HepG2 (cell line): ENCODE measurements at regions not wholly inside any gene's neighbourhood (a gene's known extent, or its start where the extent isn't known, plus 50 kb on each side); places are given as distances from the start of the nearest gene placed in this dataset.

Source experiments
- IRX3 ChIP-seq: sonication (generic); formaldehyde crosslinking; IDR thresholded peaks from 2 replicates; pipeline ENCODE4 v1.8.1; 2023; ENCODE audit warnings: mild to moderate bottlenecking, low read depth, missing genetic modification reagents, borderline replicate concordance
- JUN ChIP-seq: sonication (generic); formaldehyde crosslinking; IDR thresholded peaks from 2 replicates; pipeline ENCODE4 v1.4.0; 2020; ENCODE audit warnings: mild to moderate bottlenecking, missing genetic modification reagents
- SATB2 ChIP-seq: sonication (generic); formaldehyde crosslinking; IDR thresholded peaks from 2 replicates; pipeline ENCODE4 v1.5.0; 2020; ENCODE audit warnings: missing genetic modification reagents
- TEAD2 ChIP-seq: sonication (generic); formaldehyde crosslinking; IDR thresholded peaks from 2 replicates; pipeline ENCODE4 v1.9.0; 2021; ENCODE audit warnings: missing genetic modification reagents
- TF ChIP-seq, protein P1 (sequence below): sonication (generic); formaldehyde crosslinking; IDR thresholded peaks from 2 replicates; pipeline ENCODE4 v1.4.0; 2020; ENCODE audit warnings: mild to moderate bottlenecking, missing genetic modification reagents
- TF ChIP-seq, protein P2 (sequence below): sonication (generic); formaldehyde crosslinking; IDR thresholded peaks from 2 replicates; pipeline ENCODE4 v1.5.0; 2020; ENCODE audit warnings: mild to moderate bottlenecking, missing genetic modification reagents, moderate library complexity

DNA sequence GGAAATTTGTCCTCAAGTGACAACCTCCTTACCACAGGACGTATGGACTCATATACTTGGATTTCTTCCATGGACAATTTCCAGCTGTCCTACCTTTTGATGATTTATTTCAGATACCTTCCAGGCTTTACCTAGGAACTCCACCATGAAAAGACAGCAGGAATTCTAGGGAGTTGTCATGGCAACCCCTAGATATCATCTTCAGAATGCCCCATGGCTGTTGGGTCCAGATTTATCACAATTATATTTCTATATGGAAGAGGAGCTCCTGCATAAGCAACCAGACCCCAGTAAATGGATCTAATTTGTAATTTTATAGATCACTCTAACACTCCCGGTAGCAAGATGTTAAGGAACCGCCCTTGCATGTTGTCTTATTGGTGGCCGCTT lies 102.3 kb upstream of the ZNF521 start:
- TF ChIP-seq, protein P1, sequence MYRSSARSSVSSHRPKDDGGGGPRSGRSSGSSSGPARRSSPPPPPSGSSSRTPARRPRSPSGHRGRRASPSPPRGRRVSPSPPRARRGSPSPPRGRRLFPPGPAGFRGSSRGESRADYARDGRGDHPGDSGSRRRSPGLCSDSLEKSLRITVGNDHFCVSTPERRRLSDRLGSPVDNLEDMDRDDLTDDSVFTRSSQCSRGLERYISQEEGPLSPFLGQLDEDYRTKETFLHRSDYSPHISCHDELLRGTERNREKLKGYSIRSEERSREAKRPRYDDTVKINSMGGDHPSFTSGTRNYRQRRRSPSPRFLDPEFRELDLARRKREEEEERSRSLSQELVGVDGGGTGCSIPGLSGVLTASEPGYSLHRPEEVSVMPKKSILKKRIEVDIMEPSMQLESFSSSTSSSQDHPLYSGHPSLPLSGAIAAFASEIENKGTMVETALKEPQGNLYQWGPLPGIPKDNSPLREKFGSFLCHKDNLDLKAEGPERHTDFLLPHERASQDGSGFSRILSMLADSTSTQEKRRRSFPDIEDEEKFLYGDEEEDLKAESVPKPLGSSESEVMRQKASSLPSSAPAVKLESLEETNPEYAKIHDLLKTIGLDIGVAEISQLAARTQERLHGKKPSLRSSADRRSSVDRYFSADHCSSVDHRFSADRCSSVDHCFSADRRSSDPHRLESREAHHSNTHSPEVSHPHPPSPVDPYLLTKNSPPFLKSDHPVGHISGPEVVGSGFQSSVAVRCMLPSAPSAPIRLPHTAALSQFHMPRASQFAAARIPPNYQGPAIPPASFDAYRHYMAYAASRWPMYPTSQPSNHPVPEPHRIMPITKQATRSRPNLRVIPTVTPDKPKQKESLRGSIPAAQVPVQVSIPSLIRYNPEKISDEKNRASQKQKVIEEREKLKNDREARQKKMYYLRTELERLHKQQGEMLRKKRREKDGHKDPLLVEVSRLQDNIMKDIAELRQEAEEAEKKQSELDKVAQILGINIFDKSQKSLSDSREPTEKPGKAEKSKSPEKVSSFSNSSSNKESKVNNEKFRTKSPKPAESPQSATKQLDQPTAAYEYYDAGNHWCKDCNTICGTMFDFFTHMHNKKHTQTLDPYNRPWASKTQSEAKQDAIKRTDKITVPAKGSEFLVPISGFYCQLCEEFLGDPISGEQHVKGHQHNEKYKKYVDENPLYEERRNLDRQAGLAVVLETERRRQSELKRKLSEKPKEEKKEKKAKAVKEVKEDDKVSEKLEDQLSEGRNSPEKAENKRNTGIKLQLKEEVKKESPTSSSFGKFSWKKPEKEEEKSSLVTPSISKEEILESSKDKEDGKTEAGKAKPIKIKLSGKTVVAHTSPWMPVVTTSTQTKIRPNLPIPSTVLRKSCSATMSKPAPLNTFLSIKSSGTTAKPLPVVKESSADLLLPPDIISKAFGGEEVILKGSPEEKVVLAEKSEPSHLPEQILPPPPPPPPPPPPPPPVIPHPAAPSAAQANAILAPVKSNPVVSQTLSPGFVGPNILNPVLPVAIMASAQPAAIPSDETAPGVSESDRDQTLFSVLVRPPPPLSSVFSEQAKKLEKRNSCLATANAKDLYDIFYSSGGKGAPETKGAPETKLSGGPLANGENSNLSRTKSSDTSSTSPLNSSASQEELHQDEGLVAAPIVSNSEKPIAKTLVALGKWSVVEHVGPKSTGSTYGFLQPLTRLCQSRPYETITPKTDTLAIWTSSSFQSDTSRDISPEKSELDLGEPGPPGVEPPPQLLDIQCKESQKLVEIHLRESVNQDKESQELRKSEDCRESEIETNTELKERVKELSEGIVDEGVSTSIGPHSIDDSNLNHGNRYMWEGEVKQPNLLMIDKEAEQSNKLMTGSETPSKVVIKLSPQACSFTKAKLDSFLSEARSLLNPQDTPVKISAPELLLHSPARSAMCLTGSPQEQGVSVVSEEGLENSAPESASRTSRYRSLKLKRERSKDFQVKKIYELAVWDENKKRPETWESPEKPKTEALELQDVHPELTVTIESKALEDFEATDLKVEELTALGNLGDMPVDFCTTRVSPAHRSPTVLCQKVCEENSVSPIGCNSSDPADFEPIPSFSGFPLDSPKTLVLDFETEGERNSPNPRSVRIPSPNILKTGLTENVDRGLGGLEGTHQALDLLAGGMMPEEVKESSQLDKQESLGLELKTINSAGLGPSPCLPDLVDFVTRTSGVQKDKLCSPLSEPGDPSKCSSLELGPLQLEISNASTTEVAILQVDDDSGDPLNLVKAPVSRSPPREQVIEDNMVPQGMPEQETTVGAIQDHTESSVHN, result no peak
- TF ChIP-seq IRX3 (CRISPR knock-in tag), result no peak
- TF ChIP-seq, protein P2, sequence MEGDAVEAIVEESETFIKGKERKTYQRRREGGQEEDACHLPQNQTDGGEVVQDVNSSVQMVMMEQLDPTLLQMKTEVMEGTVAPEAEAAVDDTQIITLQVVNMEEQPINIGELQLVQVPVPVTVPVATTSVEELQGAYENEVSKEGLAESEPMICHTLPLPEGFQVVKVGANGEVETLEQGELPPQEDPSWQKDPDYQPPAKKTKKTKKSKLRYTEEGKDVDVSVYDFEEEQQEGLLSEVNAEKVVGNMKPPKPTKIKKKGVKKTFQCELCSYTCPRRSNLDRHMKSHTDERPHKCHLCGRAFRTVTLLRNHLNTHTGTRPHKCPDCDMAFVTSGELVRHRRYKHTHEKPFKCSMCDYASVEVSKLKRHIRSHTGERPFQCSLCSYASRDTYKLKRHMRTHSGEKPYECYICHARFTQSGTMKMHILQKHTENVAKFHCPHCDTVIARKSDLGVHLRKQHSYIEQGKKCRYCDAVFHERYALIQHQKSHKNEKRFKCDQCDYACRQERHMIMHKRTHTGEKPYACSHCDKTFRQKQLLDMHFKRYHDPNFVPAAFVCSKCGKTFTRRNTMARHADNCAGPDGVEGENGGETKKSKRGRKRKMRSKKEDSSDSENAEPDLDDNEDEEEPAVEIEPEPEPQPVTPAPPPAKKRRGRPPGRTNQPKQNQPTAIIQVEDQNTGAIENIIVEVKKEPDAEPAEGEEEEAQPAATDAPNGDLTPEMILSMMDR, result no peak
- TF ChIP-seq TEAD2 (CRISPR knock-in tag), result no peak
- no peak for TF ChIP-seq JUN (CRISPR knock-in tag)
- no peak for TF ChIP-seq SATB2 (CRISPR knock-in tag)
